ENCODE measurements at regions not wholly inside any gene's neighbourhood (a gene's known extent, or its start where the extent isn't known, plus 50 kb on each side); places are given as distances from the start of the nearest gene placed in this dataset.
"Not testable (repeated sequence)": the region's sequence is repeated elsewhere in the genome, so short reads cannot be mapped to it uniquely, and the experiment has no call there.

- intact Hi-C loops (cut with DNase I): no loop called here
- DNase-seq (ENCODE audit: low spot score): peak; percentile 8
These were observed 97.7 kb upstream of the PARD3 start for GRCh38 chr10:34912771-34913170.

- intact Hi-C loops (cut with DNase I): no loop called here
- DNase-seq (ENCODE audit: low spot score): peak; percentile 5
These were observed 96.6 kb upstream of the PARD3 start for GRCh38 chr10:34911661-34912205.

DNA sequence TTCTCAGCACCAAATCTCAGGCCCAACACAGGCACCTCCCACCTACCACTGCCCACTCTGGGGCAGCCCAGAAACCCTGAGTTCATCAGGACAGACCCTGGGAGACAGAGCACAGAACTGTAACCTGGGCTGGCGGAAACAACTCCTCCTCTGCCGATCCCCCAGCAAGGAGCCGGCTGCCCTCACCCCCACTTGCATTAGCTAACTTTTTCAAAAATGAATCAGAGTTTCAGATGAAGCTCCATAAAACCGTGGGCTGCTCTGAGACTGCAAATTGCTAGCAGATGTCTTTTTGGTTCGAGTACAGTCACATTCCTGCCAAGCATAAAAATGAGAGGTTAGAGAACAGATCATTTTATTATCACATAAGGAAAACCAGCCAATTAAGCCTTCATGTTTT lies 93.4 kb upstream of the PARD3 start:
- intact Hi-C loops (cut with DNase I): no loop called here
- peak; percentile 72 for DNase-seq (ENCODE audit: low spot score)

DNA sequence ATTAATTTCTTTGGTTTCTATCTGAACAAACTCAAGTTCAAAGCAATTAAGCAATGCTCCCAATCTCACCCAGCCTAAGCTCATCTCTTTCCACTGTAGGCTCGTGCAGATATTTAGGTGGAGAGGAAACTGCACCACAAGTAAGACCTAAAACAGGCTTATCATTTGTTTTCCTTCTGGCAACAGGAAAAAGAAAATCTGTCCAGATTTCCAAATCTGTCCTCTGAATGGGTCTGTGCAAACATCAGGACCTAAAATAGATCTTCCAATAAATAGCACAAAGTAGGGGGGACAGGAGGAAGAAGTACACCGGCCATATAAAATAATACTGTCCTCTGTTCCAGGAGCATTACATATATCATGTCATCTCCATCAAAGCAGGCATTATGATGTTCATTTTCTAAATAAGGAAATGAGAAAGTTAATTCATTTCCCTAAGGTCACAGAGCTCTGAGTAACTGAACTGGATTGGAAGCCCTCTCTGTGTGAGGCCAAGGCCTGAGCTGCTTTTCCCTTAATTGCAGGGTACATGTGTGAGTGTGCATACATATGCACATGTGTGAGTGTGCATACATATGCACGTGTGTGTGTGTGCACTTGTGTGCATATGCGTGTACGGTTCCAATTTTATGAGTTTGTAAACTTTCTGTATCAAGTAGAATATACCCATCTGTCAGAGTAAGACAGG lies 92.8 kb upstream of the PARD3 start:
- intact Hi-C loops (cut with DNase I): no loop called here
- peak; percentile 17 for DNase-seq (ENCODE audit: low spot score)

DNA sequence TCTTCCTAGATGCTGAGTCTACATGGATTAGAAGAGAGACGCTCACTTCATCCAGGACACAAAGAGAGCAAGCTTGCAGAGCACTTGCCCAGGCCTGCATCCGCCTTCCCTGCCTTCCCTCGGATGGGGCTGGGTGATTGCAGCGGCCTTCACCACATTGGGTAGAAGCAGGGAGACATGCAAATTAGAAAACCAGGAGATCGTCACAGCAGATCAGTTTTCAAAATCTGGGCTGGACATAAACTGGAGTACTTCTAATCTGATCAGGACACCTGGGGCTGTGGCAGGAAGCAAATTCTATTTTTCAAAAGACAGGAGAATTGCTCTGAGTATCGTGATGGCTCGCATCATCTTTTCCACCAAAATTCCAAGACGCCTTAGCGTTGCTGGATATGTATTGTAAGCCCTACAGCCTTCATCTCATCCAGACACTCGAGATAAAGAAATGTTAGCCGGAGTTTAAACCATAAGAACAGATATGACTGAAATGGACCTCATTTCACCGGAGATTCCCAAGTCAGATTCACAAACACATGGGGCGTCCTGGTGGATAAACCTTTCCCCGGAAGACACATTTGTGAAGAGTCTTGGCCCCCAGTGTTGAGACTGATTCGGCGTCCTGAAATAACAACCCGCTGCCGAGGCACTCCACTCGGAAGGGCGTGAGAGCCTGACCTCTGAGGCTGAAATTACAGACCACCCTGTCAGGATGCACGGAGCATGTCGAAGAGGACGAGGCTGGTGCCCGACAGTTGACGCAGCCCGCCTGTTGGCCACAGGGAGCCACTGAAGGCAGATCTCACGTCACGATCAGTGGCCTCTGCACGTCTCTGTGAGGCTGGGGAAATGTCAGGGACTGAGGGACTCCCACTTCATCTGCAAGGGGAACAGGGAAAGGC lies 91.2 kb upstream of the PARD3 start:
- peak; percentile 87 for DNase-seq (ENCODE audit: low spot score)
- intact Hi-C loops (cut with DNase I): no loop called here

GRCh38 chr10:34905200-34905927 lies 90.3 kb upstream of the PARD3 start:
- intact Hi-C loops (cut with DNase I): no loop called here
- DNase-seq (ENCODE audit: low spot score): no peak

- intact Hi-C loops (cut with DNase I): no loop called here
These were observed 89.1 kb upstream of the PARD3 start for GRCh38 chr10:34904191-34904590.

DNA sequence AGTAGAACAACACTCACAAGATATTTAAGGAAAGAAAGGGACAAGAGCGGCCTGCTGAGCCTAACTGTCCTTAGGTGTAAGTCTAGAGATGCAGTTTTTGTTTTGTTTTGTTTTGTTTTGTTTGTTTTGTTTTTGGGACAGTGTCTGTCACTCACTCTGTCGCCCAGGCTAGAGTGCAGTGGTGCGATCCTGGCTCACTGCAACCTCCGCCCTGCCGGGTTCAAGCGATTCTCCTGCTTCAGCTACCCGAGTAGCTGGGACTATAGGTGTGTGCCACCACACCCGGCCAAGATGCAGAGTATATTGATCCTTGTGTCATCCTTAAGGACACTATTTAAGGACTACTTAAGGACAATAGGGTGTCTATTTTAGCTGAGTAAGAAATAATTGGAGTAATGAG lies 84.1 kb upstream of the PARD3 start:
- no peak for DNase-seq (ENCODE audit: low spot score)
- intact Hi-C loops (cut with DNase I): no loop called here

More at GRCh38 chr10:34904191-34904590, 89.1 kb upstream of the PARD3 start:
- no peak for DNase-seq (ENCODE audit: low spot score)

- no peak for DNase-seq (ENCODE audit: low spot score)
- intact Hi-C loops (cut with DNase I): no loop called here
These were observed 80.9 kb upstream of the PARD3 start for GRCh38 chr10:34895977-34896376.

DNA sequence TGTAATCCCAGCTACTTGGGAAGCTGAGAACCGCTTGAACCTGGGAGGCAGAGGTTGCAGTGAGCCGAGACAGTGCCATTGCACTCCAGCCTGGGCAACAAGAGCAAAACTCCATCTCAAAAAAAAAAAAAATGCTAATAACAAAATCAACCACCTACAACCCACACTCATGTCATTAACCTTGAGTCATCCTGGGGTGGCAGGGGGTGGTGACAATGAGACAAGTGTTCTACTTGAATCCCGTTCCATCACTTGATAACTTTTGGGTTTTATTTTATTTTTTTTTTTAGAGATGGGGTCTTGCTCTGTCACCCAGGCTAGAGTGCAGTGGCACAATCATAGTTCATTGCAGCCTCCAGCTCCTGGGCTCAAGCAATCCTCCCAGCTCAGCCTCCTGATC lies 80.0 kb upstream of the PARD3 start:
- DNase-seq (ENCODE audit: low spot score); intact Hi-C loops (cut with DNase I): not testable (repeated sequence)

DNA sequence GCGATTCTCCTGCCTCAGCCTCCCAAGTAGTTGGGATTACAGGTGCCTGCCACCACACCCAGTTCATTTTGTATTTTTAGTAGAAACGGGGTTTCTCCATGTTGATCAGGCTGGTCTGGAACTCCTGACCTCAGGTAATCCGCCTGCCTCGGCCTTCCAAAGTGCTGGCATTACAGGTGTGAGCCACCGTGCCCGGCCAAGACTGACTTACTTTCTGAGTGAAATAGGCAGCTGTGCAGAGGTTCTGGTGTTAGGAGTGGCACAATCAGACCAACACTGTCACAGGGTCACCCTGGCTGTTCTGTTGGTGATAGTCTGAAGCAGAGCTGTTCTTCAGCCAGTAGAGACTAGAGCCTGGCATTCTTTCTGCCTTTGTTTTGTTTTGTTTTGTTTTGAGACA lies 77.4 kb upstream of the PARD3 start:
- peak; percentile 19 for DNase-seq (ENCODE audit: low spot score)
- intact Hi-C loops (cut with DNase I): not testable (repeated sequence)

- peak; percentile 24 for DNase-seq (ENCODE audit: low spot score)
- intact Hi-C loops (cut with DNase I): no loop called here
These were observed 75.8 kb upstream of the PARD3 start for GRCh38 chr10:34890939-34891338.

GRCh38 chr10:34889004-34889869 lies 74.1 kb upstream of the PARD3 start:
- intact Hi-C loops (cut with DNase I): no loop called here
- DNase-seq (ENCODE audit: low spot score): peak; percentile 20

DNA sequence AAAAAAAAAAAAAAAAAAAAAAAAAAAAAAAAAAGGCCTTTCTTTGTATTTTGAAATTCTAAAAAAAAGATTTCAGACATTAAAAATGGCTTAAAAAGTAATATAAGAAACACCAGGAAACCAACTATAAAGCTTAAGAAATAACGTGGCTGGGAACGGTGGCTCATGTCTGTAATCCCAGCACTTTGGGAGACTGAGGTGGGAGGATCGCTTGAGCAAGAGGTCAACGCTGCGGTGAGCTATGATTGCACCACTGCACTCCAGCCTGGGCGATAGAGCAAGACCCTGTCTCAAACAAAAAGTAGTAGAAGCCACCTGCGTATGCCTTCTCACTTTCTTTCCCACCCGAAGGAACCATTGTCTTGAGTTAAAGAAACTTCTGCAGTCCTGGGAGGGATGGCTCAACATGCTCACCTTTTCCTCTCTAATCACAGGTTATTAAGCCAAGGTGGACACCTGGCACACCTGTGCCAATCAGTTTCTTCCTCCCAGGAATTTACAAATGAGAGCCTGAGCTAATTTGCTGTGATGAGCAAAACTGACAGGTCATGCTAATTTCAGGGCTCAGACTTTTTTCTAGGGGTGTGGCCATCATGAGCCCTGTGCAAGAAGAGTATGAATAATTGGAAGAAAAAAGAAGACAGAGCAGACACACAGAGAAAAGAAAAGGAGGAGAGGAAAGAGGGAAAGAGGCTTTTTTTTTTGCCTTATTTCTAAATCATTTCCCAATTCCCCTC lies 72.0 kb upstream of the PARD3 start:
- intact Hi-C loops (cut with DNase I): no loop called here
- DNase-seq (ENCODE audit: low spot score): peak; percentile 29

DNA sequence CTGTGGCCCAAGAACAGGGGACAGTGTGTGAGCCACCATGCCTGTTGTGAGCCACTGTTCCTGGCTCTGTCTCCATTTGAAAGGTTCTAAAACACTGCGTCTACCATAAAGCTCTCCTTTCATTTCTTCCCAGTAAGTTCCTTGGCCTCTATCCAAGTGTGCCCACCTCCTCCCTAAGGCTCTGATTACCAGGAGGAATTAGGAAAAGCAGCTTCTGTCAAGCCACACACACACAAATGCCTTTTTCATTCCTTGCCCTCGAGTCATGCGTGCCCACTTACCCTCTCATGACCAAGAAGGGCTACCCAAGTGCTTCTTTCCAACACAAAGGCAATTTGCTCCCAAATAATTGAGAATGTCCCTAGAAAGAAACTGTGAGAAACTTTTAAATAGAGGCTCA lies 70.8 kb upstream of the PARD3 start:
- intact Hi-C loops (cut with DNase I): no loop called here
- DNase-seq (ENCODE audit: low spot score): no peak

GRCh38 chr10:34885011-34885410 lies 69.9 kb upstream of the PARD3 start:
- peak; percentile 41 for DNase-seq (ENCODE audit: low spot score)
- intact Hi-C loops (cut with DNase I): no loop called here

- DNase-seq (ENCODE audit: low spot score): no peak
- intact Hi-C loops (cut with DNase I): no loop called here
These were observed 69.3 kb upstream of the PARD3 start for GRCh38 chr10:34884272-34884952.

GRCh38 chr10:34880817-34881216 lies 65.7 kb upstream of the PARD3 start:
- DNase-seq (ENCODE audit: low spot score): no peak
- intact Hi-C loops (cut with DNase I): no loop called here
